Mesodermal cell (in vitro differentiated cells): ENCODE measurements at regions not wholly inside any gene's neighbourhood (a gene's known extent, or its start where the extent isn't known, plus 50 kb on each side); places are given as distances from the start of the nearest gene placed in this dataset.

Experiments used
- H3K27ac ChIP-seq: 2 replicates; pipeline ENCODE4 v1.7.0; 2013; ENCODE audit warnings: mild to moderate bottlenecking, low read depth, low read length, moderate library complexity; ENCODE audit not compliant: severe bottlenecking
- H3K36me3 ChIP-seq: 2 replicates; pipeline ENCODE4 v1.7.1; 2013; ENCODE audit warnings: mild to moderate bottlenecking, low read length, moderate library complexity; ENCODE audit not compliant: control insufficient read depth, insufficient read depth
- H3K4me1 ChIP-seq: one replicate; pipeline ENCODE4 v1.7.1; 2013; ENCODE audit warnings: mild to moderate bottlenecking, low read length; ENCODE audit not compliant: insufficient read depth, control insufficient read depth, poor library complexity, severe bottlenecking
- H3K4me3 ChIP-seq: 2 replicates; pipeline ENCODE4 v1.7.0; 2013; ENCODE audit warnings: low read length, control low read depth, mild to moderate bottlenecking; ENCODE audit not compliant: insufficient read depth, poor library complexity, severe bottlenecking; ENCODE audit errors: extremely low read depth
- H3K9me3 ChIP-seq: 2 replicates; pipeline ENCODE4 v1.7.1; 2013; ENCODE audit warnings: mild to moderate bottlenecking, low read length, moderate library complexity; ENCODE audit not compliant: control insufficient read depth
- WGBS, 2 experiments: methylation state at CpG; one replicate each; pipeline ENCODE4 v1.1.5; 2013; ENCODE audit warnings: missing lambda C conversion rate in 2 of 2; ENCODE audit not compliant: insufficient coverage in 2 of 2; 5-methylcytosine and 5-hydroxymethylcytosine counted together

DNA sequence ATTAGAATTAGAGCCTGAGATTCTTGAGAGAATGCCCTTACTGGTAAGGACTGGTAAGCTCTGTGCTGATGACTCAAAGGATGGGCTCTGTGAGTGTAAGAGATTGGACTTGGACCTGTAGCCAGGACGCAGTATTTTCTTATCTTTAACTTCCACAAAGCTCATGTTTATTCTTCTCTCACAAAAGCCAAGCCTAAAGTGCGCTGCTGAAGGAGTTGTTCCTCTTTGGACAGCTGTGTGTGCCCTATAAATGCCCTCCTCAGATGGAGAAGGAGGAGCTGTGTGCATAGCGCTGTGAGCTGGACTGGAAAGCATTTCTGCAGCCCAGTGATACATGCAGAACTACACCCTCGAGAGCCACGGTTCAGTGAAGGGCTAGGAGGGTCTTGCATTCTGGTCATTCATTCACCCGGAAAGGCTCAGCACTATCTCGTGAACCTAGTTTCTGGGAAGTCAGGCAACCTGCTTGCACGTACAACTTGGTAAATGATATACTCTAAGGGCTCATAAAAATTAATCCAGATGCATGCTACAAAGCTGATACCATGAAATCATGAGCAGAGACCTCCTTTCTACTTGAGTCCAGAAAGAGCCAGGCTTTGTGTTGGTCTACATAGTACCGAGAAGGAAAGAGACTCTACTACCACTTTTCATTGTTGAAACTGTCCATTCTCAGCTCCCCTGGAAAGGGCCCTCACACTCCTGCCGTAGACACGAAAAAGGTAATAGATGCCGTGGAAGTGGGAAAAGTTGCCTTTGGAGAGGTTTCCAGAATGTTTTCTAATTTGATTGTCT is 103.0 kb upstream of the TBL1XR1 start:
- Histone ChIP-seq H3K9me3 (no peaks in the 10 kb centered on the region), H3K4me1 (no peaks in the 10 kb centered on the region), H3K27ac (peak overlapping the region; percentile 30), H3K36me3 (no peaks in the 10 kb centered on the region), H3K4me3 (no peak overlapping the region)
- WGBS, 2 experiments, result 85 to 86% methylated on average over 5 to 8 of the region's 12 CpGs

DNA sequence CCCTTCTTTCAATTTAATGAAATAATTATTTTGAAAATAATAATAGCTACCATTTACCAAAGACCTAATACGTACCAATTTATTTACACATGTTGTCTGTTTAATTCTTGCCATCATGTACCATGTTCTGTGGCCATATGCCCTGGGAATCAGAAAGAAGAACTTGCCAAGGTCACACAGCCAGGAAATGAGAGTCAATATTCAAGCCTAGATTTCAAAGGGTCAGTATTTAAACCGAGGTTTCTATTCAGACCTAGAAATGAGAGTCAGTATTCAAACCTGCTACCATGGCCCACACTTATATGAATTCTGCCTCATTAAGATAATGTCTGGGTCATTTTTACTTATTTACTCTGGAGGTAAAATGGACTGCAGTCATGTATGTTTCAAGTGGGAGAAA is 103.6 kb upstream of the TBL1XR1 start:
- Histone ChIP-seq H3K9me3 (no peaks in the 10 kb centered on the region), H3K4me3 (no peak overlapping the region)
- WGBS, 2 experiments, result 91 to 100% methylated on average over 1 of the region's 2 CpGs

DNA sequence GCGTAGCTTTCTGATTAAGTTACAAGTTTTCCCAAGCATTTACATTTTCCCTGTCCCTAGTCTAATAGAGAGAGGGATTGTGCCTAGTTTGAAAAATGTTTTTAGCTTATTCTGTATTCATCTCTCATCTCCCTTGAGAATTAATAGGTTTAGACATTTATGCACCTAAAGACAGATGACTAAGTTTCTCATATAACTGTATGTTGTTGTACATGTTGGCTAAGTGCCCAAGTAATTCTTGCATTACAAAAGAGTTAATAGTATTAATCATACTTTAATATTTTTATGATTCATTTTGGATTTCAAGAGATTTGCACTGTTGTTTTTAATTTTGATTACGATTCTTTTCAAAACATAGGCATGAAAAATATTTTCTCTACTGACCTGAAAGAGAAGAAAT is 109.0 kb upstream of the TBL1XR1 start:
- H3K27ac ChIP-seq, result no peak overlapping the region
- H3K4me1 ChIP-seq, result no peaks in the 10 kb centered on the region
- no peaks in the 10 kb centered on the region for H3K36me3 ChIP-seq
- H3K9me3 ChIP-seq, result peaks cover 2% of the 10 kb centered on the region
- no peak overlapping the region for H3K4me3 ChIP-seq
- WGBS, 2 experiments, result no CpG with 5 or more reads among the region's 2 CpGs

More for the DNA sequence above, 103.6 kb upstream of the TBL1XR1 start:
- H3K36me3 ChIP-seq, result no peaks in the 10 kb centered on the region
- no peaks in the 10 kb centered on the region for H3K4me1 ChIP-seq
- no peak overlapping the region for H3K27ac ChIP-seq

DNA sequence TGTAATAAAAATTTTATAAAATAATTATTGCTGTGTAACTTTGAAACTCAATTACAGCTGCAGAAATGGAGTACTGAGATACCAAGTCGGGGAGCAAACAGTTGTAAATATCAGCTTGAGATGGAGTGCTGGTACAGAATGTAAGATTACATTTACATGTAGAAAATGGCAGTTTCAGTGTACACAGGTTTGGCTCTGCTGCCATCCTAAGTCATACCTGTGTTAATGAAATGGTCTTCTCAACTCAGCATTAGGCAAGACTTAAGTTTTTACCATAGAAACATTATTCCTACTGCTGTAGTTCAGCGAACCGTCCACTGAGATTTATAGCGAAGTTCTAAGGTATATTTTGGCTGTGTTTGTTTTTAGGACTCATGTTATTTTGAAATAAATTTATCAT is 110.1 kb upstream of the TBL1XR1 start:
- Histone ChIP-seq H3K4me3 (no peak overlapping the region), H3K9me3 (peaks cover 4% of the 10 kb centered on the region), H3K4me1 (no peaks in the 10 kb centered on the region), H3K27ac (no peak overlapping the region), H3K36me3 (no peaks in the 10 kb centered on the region)
- 89 to 100% methylated on average over 1 of the region's 4 CpGs for WGBS, 2 experiments

DNA sequence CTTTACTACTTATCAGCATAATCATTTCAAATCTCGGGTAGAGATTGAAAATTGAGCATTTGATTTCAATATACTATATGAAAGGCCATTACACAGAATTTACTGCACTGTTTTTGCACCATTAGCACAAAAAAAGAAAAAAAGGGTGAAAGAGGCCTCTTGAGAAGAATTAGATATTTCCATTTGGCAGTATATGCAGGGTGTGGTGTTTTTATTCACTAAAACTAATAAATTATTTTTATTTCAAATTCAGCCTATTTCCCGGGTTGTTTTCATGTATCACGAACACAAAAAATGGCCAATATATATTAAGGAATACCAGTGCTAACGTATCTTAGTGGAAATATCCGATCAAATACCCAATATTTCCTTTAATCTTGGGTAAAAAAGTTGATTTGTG is 110.5 kb upstream of the TBL1XR1 start:
- WGBS, 2 experiments, result no CpG with 5 or more reads among the region's 5 CpGs
- Histone ChIP-seq H3K36me3 (no peaks in the 10 kb centered on the region), H3K4me1 (no peaks in the 10 kb centered on the region), H3K27ac (no peak overlapping the region), H3K4me3 (no peak overlapping the region), H3K9me3 (peaks cover 4% of the 10 kb centered on the region)

DNA sequence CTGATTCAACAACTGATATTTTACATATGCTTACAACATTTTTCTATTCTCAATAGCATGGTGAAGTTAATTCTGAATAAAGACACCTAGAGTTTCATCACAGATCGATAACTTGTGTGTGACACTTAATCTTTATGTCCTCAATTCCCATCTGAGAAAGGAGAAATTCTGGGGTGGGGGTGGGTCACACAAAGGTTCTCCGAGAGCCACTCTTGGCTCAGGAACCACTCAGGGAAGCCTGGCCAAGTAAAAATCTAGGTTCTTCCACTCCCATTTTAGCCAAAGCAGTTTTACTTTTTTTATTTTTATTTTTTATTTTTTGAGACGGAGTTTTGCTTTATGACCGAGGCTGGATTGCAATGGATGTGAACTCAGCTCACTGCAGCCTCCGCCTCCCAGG is 111.0 kb upstream of the TBL1XR1 start:
- no peaks in the 10 kb centered on the region for H3K4me1 ChIP-seq
- H3K9me3 ChIP-seq, result peaks cover 4% of the 10 kb centered on the region
- 100% methylated on average over 1 to 2 of the region's 5 CpGs for WGBS, 2 experiments
- H3K27ac ChIP-seq, result no peak overlapping the region
- H3K4me3 ChIP-seq, result no peak overlapping the region
- no peaks in the 10 kb centered on the region for H3K36me3 ChIP-seq

DNA sequence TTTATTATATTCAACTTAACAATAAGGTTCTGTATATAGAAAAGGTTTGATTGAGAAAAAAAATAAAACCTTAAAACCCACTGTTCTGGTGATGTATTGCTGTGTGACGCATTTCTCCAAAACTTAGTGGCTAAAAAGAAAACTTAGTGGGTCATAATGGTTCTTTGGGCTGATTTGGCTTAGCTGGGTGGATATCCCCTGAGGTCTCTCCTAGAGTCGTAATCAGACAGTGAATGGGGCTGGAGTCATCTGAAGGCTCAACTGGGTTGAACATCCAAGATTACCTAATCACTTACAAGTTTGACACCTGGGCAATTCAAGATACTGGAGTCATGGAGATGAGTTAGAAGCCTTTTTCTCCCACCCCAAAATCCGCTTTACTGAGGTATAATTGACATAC is 111.6 kb upstream of the TBL1XR1 start:
- H3K9me3 ChIP-seq, result peaks cover 4% of the 10 kb centered on the region
- no peak overlapping the region for H3K4me3 ChIP-seq
- 0% methylated on average over 1 of the region's 3 CpGs; no CpG with 5 or more reads in 1 of the 2 experiments for WGBS, 2 experiments
- no peaks in the 10 kb centered on the region for H3K36me3 ChIP-seq
- no peak overlapping the region for H3K27ac ChIP-seq
- no peaks in the 10 kb centered on the region for H3K4me1 ChIP-seq

DNA sequence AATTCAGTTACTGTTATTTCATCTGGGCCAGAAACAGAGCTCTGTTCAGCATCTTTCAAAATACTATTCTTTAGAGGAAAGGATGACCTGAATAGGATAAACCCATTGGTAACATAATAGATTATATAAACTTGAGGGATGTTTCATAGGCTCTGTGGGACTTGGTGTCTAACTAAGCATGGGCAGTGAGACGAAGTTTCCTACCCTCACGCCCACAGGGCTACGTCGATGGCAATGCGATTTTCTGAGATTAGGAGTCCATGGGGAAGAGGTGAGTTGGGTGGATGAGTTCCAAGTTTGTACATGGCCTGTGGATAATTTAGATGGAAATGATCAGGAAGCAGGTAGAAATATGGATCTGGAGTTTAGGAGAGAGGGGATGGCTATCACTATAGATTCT is 115.2 kb upstream of the TBL1XR1 start:
- Histone ChIP-seq H3K4me3 (no peak overlapping the region), H3K9me3 (peaks cover 8% of the 10 kb centered on the region), H3K4me1 (no peaks in the 10 kb centered on the region), H3K36me3 (no peaks in the 10 kb centered on the region), H3K27ac (no peak overlapping the region)
- 94% methylated on average over 3 to 5 of the region's 5 CpGs for WGBS, 2 experiments

DNA sequence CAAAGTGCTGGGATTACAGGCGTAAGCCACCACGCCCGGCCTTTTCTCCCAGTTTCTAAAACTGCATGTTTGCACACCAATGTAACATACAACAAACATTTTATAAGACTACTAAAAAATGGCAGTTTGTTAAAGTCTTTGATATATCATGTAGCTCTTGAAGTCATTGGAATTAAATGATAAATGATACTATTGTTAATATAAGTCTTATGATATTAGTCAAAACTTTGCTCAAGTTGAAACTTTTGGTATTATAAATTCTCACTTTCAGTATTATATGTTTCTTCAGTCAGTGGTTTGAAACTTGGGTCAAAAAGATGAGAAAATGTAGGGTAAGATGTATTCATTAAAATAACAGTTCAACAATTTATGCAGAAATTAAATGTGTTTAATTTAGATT is 117.6 kb upstream of the TBL1XR1 start:
- WGBS, 2 experiments, result no CpG with 5 or more reads among the region's 3 CpGs
- Histone ChIP-seq H3K27ac (no peak overlapping the region), H3K4me1 (no peaks in the 10 kb centered on the region), H3K4me3 (no peak overlapping the region), H3K9me3 (peaks cover 11% of the 10 kb centered on the region), H3K36me3 (no peaks in the 10 kb centered on the region)

DNA sequence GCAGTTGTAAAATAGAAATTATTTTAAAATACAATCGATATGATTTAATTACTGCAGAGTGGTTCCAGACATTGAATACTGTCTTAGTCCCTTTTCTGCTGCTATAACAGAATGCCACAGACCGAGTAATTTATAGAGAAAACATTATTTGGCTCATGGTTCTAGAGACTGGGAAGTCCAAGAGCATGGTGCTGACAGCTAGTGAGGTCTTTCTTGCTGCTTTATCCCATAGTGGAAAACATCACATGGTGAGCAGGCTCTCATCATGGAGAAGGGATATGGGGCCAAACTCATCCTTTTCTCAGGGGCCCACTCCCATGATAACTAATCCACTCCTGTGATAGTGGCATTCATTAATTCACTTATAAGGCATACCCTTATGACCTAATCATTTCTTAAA is 120.0 kb upstream of the TBL1XR1 start:
- H3K4me3 ChIP-seq, result no peak overlapping the region
- peaks cover 7% of the 10 kb centered on the region for H3K9me3 ChIP-seq
- no peaks in the 10 kb centered on the region for H3K36me3 ChIP-seq
- peaks cover 14% of the 10 kb centered on the region for H3K4me1 ChIP-seq
- H3K27ac ChIP-seq, result no peak overlapping the region
- 100% methylated on average over 1 of the region's 2 CpGs; no CpG with 5 or more reads in 1 of the 2 experiments for WGBS, 2 experiments

DNA sequence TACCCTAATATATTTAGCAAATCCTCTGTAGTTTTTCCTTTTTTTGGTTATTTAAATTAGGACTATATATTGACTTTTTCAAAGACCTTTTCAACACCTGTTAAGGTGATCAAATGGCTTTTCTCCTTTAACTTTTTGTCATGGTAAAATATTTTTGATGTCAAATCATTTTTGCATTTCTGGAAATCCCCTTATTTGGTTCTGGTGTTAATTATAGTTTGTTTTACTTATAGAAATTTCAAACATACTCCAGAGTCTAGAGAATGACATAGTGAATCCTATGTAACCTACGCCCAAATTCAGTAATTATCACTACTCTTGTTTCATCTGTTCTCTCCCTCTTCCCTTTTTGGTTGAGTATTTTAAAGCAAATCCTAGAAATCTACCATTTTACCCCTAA is 121.3 kb upstream of the TBL1XR1 start:
- H3K4me1 ChIP-seq, result peaks cover 14% of the 10 kb centered on the region
- H3K9me3 ChIP-seq, result peaks cover 7% of the 10 kb centered on the region
- H3K27ac ChIP-seq, result no peak overlapping the region
- no peak overlapping the region for H3K4me3 ChIP-seq
- no peaks in the 10 kb centered on the region for H3K36me3 ChIP-seq
- 100% methylated on average over 1 of the region's 1 CpG; no CpG with 5 or more reads in 1 of the 2 experiments for WGBS, 2 experiments
